IPS DF 19.7 (cell line): ENCODE measurements at regions not wholly inside any gene's neighbourhood (a gene's known extent, or its start where the extent isn't known, plus 50 kb on each side); places are given as distances from the start of the nearest gene placed in this dataset.
"Not testable (repeated sequence)": the region's sequence is repeated elsewhere in the genome, so short reads cannot be mapped to it uniquely, and the experiment has no call there.

Experiments used
- DNase-seq: peaks from one replicate; pipeline ENCODE4 v3.0.0-alpha.2; 2013; ENCODE audit warnings: low read depth, low spot score

DNA sequence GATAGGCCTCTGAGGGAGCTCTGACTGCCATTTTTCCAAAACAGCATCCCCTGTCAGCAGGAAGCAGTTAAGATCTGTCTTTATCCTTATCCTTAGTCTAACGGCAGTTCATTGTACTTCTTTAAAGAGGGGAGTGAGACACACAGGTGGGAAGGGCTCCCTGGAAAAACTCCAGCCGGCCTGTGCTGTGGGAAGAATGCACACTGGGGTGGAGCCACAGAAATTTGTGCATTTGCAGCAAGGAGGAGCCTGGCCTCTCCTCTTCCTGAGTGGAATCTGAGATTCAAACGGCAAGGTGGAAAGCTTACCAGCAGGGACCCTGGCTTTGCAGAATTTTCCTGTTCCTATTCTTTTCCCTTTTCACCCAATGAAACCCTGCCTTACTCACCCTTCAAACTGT, 1209.4 kb downstream of the ROBO2 start:
- DNase-seq = no peak

DNA sequence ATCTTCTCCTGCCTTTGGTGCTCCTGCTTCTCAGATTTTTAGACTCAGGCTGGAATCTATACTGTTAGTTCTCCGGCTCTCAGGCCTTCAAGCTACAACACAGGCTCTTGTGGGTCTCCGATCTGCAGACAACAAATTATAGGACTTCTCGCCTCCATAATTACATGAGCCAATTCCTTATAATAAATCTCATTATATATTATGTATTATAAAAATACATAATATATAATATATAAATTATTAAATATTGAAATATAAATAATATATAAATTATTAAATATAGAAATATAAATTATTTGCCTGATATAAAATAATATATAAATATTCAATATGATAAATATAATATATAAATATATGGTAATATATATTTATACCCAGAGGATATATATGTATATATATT, 1214.0 kb downstream of the ROBO2 start:
- no peak for DNase-seq

DNA sequence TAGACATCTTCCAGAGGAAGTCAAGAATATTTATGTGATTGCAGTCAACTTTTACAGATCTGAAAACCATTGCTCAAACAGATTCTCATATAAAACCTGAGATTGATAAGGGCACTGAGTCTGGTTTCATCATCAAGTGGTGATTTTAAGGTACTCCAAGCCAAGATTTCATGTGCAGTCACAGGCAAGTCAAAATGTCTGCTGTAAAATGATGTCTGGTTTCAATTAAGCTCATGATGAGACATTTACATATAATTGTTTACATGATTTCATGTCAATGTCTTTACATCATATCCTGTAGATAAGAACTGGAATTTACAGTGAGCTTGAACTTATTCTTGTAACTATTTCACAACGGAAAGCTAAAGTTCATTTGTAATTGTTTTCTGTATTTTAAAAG, 1215.5 kb downstream of the ROBO2 start:
- DNase-seq = no peak

DNA sequence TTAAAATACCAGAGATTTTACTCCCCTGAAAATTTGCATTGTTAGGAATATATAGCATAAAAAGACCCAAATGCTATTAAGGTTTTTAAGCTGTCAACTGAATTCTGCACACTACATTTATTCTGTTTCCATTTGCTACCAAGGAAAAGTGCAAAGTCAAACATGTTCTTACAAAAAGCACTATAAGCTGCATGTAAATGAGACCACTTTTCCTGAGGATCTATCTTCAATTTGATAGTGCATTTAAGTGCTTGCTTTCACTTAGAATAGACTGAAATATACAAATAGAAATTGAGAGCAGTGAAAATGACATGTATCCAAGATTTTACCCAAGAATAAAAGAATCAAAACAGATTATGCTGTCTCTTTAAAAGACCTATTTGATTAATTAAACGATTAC, 1216.2 kb downstream of the ROBO2 start:
- DNase-seq = no peak

DNA sequence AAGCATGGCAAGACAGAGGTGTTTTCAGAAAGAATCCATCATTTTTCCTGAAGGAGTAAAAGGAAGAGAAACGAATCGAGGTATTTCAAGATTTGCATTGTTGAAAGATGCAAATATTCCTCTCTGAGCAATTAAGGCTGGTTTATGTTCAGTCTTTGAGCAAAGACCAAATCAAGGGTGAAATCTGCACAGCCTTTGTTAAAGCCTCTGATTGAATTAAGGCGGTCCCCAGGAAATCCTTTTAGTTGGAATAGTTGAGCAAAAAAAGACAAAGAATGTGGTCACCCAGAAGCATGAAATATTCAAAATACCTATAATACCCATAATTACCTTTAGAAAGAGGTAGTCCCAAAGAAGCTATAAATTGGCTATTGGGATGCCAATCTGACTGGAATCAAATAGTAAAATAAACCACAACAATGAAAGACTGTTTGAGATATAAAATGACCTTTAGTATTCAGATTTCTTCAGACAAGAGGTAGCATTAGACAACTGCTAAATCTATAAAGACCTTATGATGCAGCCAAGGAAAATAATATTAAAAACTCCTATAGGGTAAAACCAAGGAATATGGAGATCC, 1218.1 kb downstream of the ROBO2 start:
- no peak for DNase-seq

DNA sequence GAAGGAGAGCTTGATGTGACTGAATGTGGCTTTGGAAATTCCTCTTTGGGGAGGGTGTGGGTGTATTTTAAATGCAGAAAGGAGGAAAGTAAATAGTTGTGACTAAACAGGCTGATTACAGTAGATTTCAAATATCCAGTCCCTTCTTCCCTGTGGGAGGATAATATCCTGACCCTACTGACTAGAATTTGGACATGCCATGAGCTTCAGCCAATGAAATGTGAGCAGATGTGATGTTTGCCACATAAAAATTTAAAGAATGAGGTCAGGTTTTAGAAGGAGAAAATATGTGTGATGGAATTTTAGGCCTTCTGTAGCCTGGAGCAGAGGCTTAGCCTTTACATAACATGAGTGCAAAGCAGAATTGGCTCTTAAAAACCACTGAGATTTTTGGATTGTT, 1218.9 kb downstream of the ROBO2 start:
- no peak for DNase-seq

DNA sequence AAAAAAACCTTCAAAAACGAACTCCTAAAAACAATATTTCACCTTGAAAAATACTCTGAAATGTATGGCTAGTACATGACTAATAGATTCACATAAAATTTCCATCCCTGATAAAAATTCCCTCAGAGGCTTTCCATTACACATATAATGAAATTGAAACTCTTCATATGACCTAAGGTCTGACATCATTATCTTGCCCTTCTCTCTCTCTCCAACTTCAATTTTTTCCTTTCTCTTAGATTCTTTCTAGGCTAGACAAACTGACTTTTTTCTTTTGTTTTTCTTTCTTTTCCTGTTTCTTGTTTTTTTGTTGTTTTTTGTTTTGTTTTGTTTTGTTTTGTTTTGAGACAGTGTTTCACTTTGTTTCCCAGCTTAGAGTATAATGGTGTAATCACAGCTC, 1220.5 kb downstream of the ROBO2 start:
- DNase-seq = no peak

DNA sequence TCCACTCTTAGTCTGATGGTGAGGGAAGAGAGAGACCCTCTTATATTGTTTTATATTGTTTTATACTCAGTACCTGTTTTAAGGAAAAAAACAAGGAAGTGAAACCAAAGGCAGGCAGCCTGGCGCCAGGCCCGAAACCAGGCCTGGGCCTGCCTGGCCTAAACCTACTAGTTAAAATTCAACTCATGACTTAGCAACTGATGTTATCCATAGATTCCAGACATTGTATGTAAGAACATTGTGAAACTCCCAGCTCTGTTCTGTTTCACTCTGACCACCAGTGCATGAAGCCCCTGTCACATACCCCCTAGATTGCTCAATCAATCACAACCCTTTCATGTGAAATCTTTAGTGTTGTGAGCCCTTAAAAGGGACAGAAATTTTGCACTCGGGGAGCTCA, 1226.7 kb downstream of the ROBO2 start:
- not testable (repeated sequence) for DNase-seq

DNA sequence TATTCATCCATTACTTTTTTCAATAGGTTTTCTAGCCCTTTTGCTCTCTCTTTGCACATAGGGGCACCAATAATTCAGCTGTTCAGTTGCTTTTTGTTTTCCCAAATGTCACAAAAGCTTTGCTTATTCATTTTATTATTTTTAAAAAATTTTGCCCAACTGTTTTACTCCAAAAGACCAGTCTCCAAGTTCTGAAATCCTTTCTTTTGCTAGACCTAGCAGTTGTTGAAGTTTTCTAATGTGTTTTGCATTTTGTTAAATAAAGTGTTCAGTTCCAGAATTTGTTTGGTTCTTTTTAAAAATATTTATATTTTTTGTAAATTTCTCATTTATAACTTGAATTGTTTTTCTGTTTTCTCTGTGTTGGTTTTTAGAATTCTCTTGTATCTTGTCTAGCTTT, 1227.3 kb downstream of the ROBO2 start:
- no peak for DNase-seq

DNA sequence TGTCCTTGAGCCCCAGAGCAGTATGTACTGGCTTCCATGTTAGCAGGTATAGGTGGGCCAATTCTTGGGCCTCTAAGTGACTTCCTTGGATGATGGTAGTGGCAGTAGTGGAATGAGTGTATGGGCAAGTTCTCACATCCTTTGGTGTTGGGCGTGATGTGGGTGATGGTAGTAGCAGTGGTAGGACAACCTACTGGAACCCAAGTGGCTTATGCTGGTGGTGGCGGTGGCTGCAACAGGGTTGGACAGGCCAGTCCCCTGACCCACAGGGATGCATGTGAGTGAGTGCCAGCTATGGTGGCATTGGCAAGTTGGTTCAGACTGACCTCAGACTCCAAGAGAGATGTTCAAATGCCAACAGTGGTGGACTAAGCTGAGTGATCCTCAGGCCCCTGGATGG, 1228.2 kb downstream of the ROBO2 start:
- DNase-seq = no peak

DNA sequence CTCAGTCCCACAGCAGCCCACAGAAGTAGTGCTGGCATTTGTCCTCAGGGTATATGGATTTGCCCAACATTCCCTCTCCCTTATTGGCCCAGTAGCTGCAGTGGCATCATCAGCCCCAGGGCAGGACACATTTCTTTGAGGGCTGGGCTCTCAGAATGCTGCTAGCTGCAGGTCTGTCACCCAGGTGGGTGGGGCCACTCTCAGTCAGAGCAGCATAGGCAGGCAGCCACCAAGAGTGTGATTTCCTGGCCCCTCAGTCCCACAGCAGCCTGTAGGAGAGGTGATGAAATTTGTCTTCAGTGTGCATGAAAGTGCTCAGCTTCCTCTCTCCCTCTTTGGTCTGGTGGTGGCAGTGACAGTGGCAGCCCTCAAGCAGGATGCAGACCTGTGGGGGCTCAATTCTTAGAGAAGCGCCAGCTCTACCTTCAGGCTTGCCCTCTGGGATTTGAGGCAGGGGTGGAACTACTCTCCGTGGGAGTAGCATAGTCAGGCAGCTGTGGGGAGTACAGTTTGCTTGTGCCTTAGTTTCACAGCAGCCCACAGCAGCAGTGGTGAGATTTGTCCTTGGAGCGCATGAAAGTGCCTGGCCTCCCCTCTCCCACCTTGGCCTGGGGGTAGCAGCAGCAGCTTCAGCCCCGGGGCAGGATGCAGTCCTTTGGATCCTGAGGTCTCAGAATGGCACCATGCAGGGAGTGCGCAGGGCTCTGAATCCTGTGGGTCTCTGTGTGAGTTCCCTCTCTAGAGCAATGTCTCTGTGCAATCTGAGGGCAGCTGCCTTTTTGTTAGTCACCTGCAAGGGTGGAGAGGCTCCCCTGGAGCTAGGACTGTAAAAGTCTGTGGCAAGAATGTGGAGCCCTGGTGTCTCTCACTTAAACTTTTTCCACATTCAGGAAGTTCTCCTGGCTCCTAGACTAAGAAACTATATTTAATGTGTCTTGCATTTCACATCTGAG, 1229.1 kb downstream of the ROBO2 start:
- no peak for DNase-seq

DNA sequence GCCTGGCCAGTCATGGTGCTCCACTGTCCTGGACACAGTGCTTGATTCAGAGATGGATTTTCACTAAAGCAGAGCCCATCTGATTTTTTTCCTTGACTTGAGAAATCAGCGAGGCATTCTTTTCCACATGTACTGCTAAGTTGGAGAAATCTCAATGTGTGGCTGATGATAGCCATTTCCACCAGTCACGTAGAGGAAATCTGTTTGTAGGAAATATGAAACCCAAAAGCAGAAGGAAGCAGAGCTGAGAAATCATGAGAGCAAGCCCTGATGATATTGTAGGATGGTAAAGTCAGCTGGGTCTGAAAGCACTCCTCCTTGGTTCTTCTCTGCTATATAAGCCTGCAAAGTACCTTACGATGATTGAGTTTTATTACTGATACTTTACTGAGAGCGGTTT, 1233.4 kb downstream of the ROBO2 start:
- no peak for DNase-seq

DNA sequence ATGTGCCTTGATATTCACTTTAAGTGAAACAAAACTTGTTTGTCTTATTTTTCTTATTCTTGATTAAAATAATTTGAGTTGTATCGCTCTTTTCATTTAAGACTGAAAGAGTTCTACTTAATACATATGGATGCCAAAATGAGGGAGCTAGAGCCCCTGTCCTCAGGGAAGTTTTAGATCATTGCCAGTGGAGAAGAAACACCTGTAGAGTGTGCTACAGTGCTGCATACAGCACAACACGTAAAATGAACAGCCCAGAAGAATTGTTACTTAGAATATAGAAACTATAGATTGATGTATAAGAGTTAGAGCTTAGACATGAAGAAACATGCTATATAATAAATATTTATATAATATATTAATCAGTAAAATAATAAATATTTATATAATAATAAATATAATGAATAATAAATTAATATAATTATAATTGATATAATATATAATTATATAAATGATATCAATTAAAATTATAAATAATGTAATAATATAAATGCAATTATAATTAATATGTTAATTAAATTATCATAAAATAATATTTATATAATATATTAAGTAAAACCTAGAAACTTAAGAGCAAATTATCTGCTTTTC, 1234.7 kb downstream of the ROBO2 start:
- no peak for DNase-seq

DNA sequence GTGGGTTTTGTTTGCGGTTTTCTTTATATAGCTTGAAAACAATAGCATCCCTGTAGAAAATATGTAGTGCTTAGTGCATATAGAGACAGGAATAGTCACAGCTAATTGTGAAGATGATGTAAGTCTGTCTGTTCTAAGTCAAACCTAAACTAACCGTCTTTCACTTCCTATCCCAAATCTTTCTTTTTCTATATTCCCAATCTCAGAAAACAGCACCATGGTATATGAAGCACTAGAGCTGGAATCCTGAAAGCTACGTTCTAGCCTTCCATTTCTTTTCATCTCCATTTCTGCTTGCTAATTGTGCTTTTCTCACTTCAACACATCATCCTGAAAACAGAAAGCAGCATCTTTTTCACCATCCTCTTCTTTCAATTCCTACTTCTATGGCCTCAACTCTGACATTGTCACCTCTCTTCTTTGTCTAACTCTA, 1235.5 kb downstream of the ROBO2 start:
- DNase-seq = no peak

DNA sequence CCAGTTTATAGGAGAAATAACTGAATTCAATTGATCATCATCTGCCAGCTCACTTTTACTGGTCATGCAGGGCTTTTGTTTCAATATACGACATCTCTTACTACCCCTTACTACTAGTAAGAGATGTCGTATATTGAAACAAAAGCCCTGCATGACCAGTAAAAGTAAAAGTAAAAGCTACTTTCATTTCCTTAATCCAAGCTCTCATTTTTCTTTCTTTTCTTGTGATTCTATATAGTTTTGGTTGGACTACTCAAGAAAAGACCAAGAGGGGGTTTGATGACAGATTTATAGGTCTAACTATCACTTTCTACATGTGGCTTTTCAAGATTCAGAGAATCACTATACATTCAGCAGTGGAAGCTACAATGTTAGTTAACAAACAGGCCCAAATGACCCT, 1237.3 kb downstream of the ROBO2 start:
- DNase-seq = no peak

DNA sequence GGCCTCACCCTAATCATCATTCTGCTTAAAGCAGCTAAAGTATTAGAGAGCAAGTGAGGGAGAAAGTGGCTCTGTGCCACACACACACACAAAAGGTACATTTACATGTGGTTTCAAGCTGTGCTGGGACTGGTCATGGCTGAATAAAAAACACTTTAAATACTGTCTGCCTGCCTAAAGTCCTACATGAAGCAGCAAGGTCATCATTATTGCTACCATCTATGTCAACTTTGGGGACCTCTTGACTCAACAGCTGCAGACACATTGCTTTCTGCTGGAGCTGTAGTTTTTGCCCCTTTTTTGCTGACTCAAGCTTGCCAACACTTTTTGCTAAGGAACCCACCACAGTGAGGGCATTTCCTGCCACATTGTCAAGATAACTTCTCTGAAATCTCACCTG, 1237.9 kb downstream of the ROBO2 start:
- no peak for DNase-seq

DNA sequence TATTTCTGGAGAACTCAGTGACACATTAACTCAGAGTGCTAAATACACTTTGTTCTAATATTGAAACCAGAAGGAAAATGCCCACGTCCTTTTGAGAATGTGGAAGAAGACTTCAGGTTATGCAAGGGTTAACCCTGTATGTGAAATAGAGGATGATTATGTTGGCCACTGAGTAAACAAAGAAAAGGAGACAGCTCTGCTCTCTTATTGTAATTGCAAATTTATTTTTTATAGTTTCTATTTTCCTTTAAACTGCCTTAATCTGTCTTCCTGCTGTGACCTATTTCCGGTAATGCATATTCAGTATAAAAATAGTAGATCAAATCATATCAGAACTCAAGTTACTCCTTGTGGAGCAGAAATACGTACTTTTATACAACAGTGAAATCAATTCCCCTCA, 1239.2 kb downstream of the ROBO2 start:
- no peak for DNase-seq

DNA sequence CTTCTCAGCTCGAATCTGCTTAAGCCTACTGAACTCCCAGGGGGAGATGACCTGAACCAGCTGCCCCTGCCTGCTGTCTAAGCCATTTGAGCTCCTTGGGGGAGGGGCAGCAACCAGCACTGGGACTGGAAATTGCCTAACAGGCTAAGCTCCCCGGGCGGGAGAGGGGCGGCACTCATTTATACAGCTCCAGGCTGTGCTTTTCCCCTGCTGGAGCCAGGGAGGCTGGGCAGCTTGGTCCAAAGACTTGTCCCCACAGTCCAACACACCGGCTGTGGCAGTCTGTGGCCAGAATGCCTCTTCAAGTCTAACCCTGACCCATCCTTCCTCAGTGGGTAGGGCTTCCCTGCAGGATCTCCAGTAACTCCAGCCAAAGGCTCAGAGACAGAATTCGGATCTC, 1241.5 kb downstream of the ROBO2 start:
- no peak for DNase-seq

DNA sequence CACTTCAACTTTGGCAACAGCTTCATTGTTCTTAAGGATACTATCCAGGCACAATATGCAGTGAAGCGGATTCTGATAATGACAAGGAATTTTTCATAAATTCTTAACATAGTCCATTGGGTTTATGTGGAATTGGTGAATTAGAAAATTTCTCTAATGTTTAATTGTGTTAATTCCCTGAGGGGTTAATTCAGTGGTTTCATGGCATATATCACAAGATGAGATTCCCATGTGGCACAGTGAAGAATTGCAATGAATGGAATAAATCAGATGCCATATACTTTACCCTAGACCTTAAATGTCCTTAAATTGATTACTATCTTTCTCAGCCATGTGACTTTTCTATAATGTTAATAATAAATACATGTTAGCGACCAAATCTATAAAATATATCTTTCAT, 1244.1 kb downstream of the ROBO2 start:
- DNase-seq = no peak

DNA sequence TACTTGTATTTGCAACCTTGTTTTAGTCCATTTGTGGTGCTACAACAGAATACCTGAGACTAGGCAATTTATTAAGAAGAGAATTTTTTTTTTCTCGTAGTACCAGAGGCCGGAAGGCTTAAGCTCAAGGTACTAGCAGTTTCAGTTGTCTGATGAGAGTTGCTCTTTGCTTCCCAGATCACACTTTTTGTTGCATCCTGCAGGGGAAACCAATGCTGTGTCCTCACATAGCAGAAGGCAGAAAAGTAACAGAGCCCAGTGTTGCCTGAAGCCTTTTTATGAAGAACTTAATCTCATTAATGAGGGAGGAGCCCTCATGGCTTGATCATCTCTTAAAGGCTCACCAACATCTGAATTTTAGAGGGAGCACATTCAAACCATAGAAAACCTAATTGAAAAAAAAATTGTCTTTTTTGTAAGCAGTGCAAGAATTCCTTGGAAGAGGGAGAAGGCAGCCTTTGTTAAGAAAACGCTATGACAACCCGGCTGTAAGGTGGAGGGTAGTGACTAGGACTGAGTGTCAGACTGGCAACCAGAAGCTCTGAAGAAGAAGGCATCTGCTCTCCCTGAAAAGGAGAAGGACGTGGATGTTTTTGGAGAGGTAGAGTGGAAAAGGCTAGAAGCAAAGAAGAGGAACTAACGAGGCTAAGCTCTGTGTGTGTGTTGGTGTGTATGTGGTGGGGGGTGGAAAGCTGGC, 1245.3 kb downstream of the ROBO2 start:
- DNase-seq = no peak

DNA sequence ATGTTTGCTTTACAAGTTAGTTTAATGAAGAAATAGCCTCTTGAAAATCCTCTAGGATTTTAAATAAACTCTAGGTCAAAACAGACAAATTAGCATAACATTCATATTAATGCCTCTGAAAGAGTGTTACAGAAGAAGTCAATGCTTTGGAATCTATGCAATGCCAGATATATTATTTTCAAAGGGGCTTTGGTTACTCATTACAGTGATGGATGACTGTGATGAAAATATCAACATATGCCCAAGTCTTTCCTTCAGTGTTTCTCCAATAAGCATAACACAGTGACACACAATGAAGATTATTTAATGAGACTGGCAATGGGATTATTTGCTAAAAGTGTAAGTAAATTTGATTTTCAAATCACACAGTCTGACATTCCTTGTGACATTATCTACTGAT, 1247.2 kb downstream of the ROBO2 start:
- DNase-seq = no peak

DNA sequence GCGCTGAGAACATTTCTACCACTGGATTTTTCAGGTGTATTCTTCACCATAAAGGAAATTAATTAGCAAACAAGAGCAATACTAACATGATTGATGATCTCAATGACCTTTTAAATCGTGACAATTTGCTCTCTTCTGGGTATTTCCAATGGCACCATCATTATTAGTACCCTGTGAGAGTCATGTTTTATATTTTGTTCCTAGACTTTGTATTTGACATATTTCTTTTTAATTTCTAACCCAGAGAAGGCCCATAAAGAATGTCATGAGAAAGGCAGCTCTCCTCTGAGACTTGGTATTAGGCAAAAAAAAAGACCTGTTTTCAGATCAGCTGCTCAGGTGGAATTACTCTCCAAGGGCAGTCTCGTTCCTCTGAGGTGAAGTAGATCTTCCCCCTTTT, 1253.4 kb downstream of the ROBO2 start:
- no peak for DNase-seq
